ENCODE measurements at regions not wholly inside any gene's neighbourhood (a gene's known extent, or its start where the extent isn't known, plus 50 kb on each side); places are given as distances from the start of the nearest gene placed in this dataset.

GRCh38 chr15:93882141-93882540 lies 349.2 kb upstream of the MCTP2 start:
- Histone ChIP-seq H3K79me2 (no peaks in the 10 kb centered on the region), H3K4me3 (no peak overlapping the region), H3K4me1 (ENCODE audit: insufficient read depth) (no peaks in the 10 kb centered on the region), H2AFZ (no peak overlapping the region), H3K9me2 (replicated peaks; ENCODE audit: insufficient read depth) (no peaks in the 10 kb centered on the region), H3K27ac (no peak overlapping the region), H3K9me3 (ENCODE audit: low read depth) (no peaks in the 10 kb centered on the region), H4K20me1 (ENCODE audit: insufficient read depth, poor library complexity, severe bottlenecking) (no peaks in the 10 kb centered on the region), H3K36me3 (replicated peaks; ENCODE audit: insufficient read depth, low read depth) (no peaks in the 10 kb centered on the region), H3K27me3 (no peaks in the 10 kb centered on the region), H3K4me2 (no peak overlapping the region)
- DNase-seq (ENCODE audit: low spot score) = no peak
- 85% methylated on average over 1 of the region's 1 CpG for WGBS (ENCODE audit: low lambda C conversion rate, missing lambda C conversion rate)
- TF ChIP-seq EZH2 (IDR thresholded peaks at IDR 0.05; ENCODE audit: borderline replicate concordance) = no peak
- TF ChIP-seq, protein P1, sequence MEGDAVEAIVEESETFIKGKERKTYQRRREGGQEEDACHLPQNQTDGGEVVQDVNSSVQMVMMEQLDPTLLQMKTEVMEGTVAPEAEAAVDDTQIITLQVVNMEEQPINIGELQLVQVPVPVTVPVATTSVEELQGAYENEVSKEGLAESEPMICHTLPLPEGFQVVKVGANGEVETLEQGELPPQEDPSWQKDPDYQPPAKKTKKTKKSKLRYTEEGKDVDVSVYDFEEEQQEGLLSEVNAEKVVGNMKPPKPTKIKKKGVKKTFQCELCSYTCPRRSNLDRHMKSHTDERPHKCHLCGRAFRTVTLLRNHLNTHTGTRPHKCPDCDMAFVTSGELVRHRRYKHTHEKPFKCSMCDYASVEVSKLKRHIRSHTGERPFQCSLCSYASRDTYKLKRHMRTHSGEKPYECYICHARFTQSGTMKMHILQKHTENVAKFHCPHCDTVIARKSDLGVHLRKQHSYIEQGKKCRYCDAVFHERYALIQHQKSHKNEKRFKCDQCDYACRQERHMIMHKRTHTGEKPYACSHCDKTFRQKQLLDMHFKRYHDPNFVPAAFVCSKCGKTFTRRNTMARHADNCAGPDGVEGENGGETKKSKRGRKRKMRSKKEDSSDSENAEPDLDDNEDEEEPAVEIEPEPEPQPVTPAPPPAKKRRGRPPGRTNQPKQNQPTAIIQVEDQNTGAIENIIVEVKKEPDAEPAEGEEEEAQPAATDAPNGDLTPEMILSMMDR (IDR thresholded peaks at IDR 0.05; ENCODE audit: poor library complexity) = no peak
- no peak for TF ChIP-seq EZH2phosphoT487 (IDR thresholded peaks at IDR 0.05; ENCODE audit: low read depth, severe bottlenecking, unreplicated experiment)

DNA sequence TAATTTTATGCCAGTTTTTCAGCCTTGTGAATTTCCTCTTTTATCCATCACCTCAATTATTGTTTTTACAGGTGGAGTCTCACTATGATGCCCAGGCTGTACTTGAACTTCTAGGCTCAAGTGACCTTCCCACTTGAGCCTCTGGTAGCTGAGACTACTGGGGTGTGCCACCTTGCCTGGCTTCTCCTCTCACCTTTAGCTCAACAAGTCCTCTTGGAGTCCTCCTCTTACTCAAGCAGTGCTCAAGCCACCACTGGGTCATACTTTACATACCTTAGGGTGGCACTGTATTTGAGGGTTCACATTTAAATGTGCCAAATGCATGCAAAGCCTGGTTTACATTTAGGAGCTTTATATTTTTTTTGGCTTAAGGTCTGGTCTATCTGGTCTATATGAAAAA lies 350.1 kb upstream of the MCTP2 start:
- no peak overlapping the region for H3K4me2 ChIP-seq
- H4K20me1 ChIP-seq (ENCODE audit: insufficient read depth, poor library complexity, severe bottlenecking) = no peaks in the 10 kb centered on the region
- H2AFZ ChIP-seq = no peak overlapping the region
- H3K79me2 ChIP-seq = no peaks in the 10 kb centered on the region
- no peaks in the 10 kb centered on the region for H3K9me3 ChIP-seq (ENCODE audit: low read depth)
- no peaks in the 10 kb centered on the region for H3K4me1 ChIP-seq (ENCODE audit: insufficient read depth)
- no peaks in the 10 kb centered on the region for H3K27me3 ChIP-seq
- H3K4me3 ChIP-seq = no peak overlapping the region
- no peak for DNase-seq (ENCODE audit: low spot score)
- H3K9me2 ChIP-seq (replicated peaks; ENCODE audit: insufficient read depth) = no peaks in the 10 kb centered on the region
- no peak overlapping the region for H3K27ac ChIP-seq
- TF ChIP-seq, protein P1 (IDR thresholded peaks at IDR 0.05; ENCODE audit: poor library complexity) = no peak
- no peak for TF ChIP-seq EZH2 (IDR thresholded peaks at IDR 0.05; ENCODE audit: borderline replicate concordance)
- TF ChIP-seq EZH2phosphoT487 (IDR thresholded peaks at IDR 0.05; ENCODE audit: low read depth, severe bottlenecking, unreplicated experiment) = no peak
- H3K36me3 ChIP-seq (replicated peaks; ENCODE audit: insufficient read depth, low read depth) = no peaks in the 10 kb centered on the region

DNA sequence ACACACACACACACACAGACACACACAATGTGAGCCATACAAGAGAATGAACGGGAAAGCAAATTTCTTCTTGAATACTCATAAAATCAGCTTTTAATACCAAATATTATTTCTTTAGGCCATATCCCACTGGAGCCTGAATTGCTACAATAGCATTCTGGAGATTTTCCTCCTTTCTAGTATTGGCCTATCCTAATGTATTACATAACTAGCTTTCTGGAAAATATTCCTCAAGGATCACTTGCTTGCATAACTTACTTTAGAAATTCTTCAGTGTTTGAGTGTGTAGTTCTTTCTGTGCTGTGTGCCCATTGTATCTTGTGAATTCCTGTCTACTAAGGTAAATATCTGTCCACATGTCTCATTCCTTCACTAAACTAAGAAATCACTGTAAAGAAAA lies 351.0 kb upstream of the MCTP2 start:
- H3K4me1 ChIP-seq (ENCODE audit: insufficient read depth) = no peaks in the 10 kb centered on the region
- H3K27ac ChIP-seq = no peak overlapping the region
- H3K4me3 ChIP-seq = no peak overlapping the region
- TF ChIP-seq EZH2 (IDR thresholded peaks at IDR 0.05; ENCODE audit: borderline replicate concordance) = no peak
- no peaks in the 10 kb centered on the region for H4K20me1 ChIP-seq (ENCODE audit: insufficient read depth, poor library complexity, severe bottlenecking)
- H3K4me2 ChIP-seq = no peak overlapping the region
- no peak for DNase-seq (ENCODE audit: low spot score)
- H3K9me2 ChIP-seq (replicated peaks; ENCODE audit: insufficient read depth) = no peaks in the 10 kb centered on the region
- 93% methylated on average over 1 of the region's 1 CpG for whole genome bisulfite sequencing (ENCODE audit: low lambda C conversion rate, missing lambda C conversion rate)
- H3K9me3 ChIP-seq (ENCODE audit: low read depth) = no peaks in the 10 kb centered on the region
- H3K36me3 ChIP-seq (replicated peaks; ENCODE audit: insufficient read depth, low read depth) = no peaks in the 10 kb centered on the region
- no peaks in the 10 kb centered on the region for H3K79me2 ChIP-seq
- no peak overlapping the region for H2AFZ ChIP-seq
- no peaks in the 10 kb centered on the region for H3K27me3 ChIP-seq

- Histone ChIP-seq H3K4me3 (no peak overlapping the region), H3K9me2 (replicated peaks; ENCODE audit: insufficient read depth) (no peaks in the 10 kb centered on the region), H3K36me3 (replicated peaks; ENCODE audit: insufficient read depth, low read depth) (no peaks in the 10 kb centered on the region), H3K4me2 (no peak overlapping the region), H2AFZ (no peak overlapping the region), H3K9me3 (ENCODE audit: low read depth) (no peaks in the 10 kb centered on the region), H3K4me1 (ENCODE audit: insufficient read depth) (no peaks in the 10 kb centered on the region), H3K79me2 (no peaks in the 10 kb centered on the region), H3K27ac (no peak overlapping the region), H4K20me1 (ENCODE audit: insufficient read depth, poor library complexity, severe bottlenecking) (no peaks in the 10 kb centered on the region), H3K27me3 (no peaks in the 10 kb centered on the region)
- no peak for DNase-seq (ENCODE audit: low spot score)
- WGBS (ENCODE audit: low lambda C conversion rate, missing lambda C conversion rate) = 98% methylated on average over 2 of the region's 2 CpGs
- TF ChIP-seq EZH2phosphoT487 (IDR thresholded peaks at IDR 0.05; ENCODE audit: low read depth, severe bottlenecking, unreplicated experiment) = no peak
- TF ChIP-seq, protein P1 (IDR thresholded peaks at IDR 0.05; ENCODE audit: poor library complexity) = no peak
- TF ChIP-seq EZH2 (IDR thresholded peaks at IDR 0.05; ENCODE audit: borderline replicate concordance) = no peak
These were observed 360.8 kb upstream of the MCTP2 start for GRCh38 chr15:93870583-93870982.

All from hepatocyte (in vitro differentiated cells).